ENCODE measurements at regions not wholly inside any gene's neighbourhood (a gene's known extent, or its start where the extent isn't known, plus 50 kb on each side); places are given as distances from the start of the nearest gene placed in this dataset.

- no peak for DNase-seq
Observed at GRCh38 chr19:29375429-29376119, 150.2 kb upstream of the VSTM2B start.

GRCh38 chr19:29376855-29377354, 148.9 kb upstream of the VSTM2B start:
- no peak for DNase-seq

GRCh38 chr19:29378126-29378525, 147.7 kb upstream of the VSTM2B start:
- DNase-seq = no peak

- no peak for DNase-seq
Observed at GRCh38 chr19:29378543-29379080, 147.2 kb upstream of the VSTM2B start.

GRCh38 chr19:29379257-29380021, 146.4 kb upstream of the VSTM2B start:
- DNase-seq = no peak

GRCh38 chr19:29380581-29380980, 145.2 kb upstream of the VSTM2B start:
- DNase-seq = no peak

GRCh38 chr19:29381353-29382203, 144.2 kb upstream of the VSTM2B start:
- no peak for DNase-seq

- DNase-seq = no peak
Observed at GRCh38 chr19:29383696-29384095, 142.1 kb upstream of the VSTM2B start.

- DNase-seq = no peak
Observed at GRCh38 chr19:29384656-29385055, 141.1 kb upstream of the VSTM2B start.

- DNase-seq = no peak
Observed at GRCh38 chr19:29385191-29385795, 140.5 kb upstream of the VSTM2B start.

GRCh38 chr19:29386970-29387369, 138.8 kb upstream of the VSTM2B start:
- no peak for DNase-seq

- DNase-seq = no peak
Observed at GRCh38 chr19:29387586-29387985, 138.2 kb upstream of the VSTM2B start.

- DNase-seq = no peak
Observed at GRCh38 chr19:29389495-29389894, 136.3 kb upstream of the VSTM2B start.

- DNase-seq = no peak
Observed at GRCh38 chr19:29390742-29391141, 135.1 kb upstream of the VSTM2B start.

GRCh38 chr19:29393915-29394460, 131.8 kb upstream of the VSTM2B start:
- no peak for DNase-seq

GRCh38 chr19:29395111-29395733, 130.6 kb upstream of the VSTM2B start:
- no peak for DNase-seq

- no peak for DNase-seq
Observed at GRCh38 chr19:29395734-29396414, 129.9 kb upstream of the VSTM2B start.

- no peak for DNase-seq
Observed at GRCh38 chr19:29396925-29397324, 128.9 kb upstream of the VSTM2B start.

- no peak for DNase-seq
Observed at GRCh38 chr19:29397748-29398147, 128.0 kb upstream of the VSTM2B start.

GRCh38 chr19:29399804-29400203, 126.0 kb upstream of the VSTM2B start:
- DNase-seq = no peak

Data from DMS153 (cell line).